Heart left ventricle (tissue), 16 donors: ENCODE measurements at regions not wholly inside any gene's neighbourhood (a gene's known extent, or its start where the extent isn't known, plus 50 kb on each side); places are given as distances from the start of the nearest gene placed in this dataset.
A peak's percentile ranks its signal among the peaks of the same experiment; 100 is the strongest.

ENCODE experiments used
- ATAC-seq, 4 donors: fragments of 200-7000 bp; cut with Tn5 transposase; one replicate each; pipeline ENCODE4 v1.9.1; 2020 to 2022; ENCODE audit warnings: moderate library complexity in 4 of 4, mild to moderate bottlenecking in 3 of 4, moderate number of reproducible peaks in 1 of 4
- DNase-seq, 5 donors: peaks; one replicate each; pipeline ENCODE4 v3.0.0-alpha.2; 2020
- H3K27ac ChIP-seq, 12 donors: fragments of 200-600 bp; sonication (generic) in 4 of 12; one replicate each; pipeline versions ENCODE4 v1.5.0 to v1.8.0; 2016 to 2022; ENCODE audit warnings: mild to moderate bottlenecking in 2 of 12
- H3K27me3 ChIP-seq, 9 donors: fragments of 200-600 bp; sonication (generic) in 2 of 9; one replicate each; pipeline versions ENCODE4 v1.5.1 to v1.8.0; 2016 to 2022; ENCODE audit warnings: mild to moderate bottlenecking in 3 of 9
- H3K36me3 ChIP-seq, 9 donors: fragments of 200-600 bp; sonication (generic) in 2 of 9; one replicate each; pipeline versions ENCODE4 v1.5.0 to v1.8.0; 2018 to 2022; ENCODE audit warnings: mild to moderate bottlenecking in 2 of 9
- H3K4me1 ChIP-seq, 12 donors: fragments of 200-600 bp; sonication (generic) in 4 of 12; one replicate each; pipeline versions ENCODE4 v1.5.0 to v1.8.0; 2016 to 2022; ENCODE audit warnings: mild to moderate bottlenecking in 3 of 12
- H3K4me3 ChIP-seq, 12 donors: fragments of 200-600 bp; sonication (generic) in 4 of 12; one replicate each; pipeline versions ENCODE4 v1.5.0 to v1.8.0; 2017 to 2022; ENCODE audit warnings: mild to moderate bottlenecking in 9 of 12, moderate library complexity in 4 of 12
- H3K9me3 ChIP-seq, 12 donors: fragments of 200-600 bp; sonication (generic) in 4 of 12; one replicate each; pipeline versions ENCODE4 v1.5.0 to v1.8.0; 2016 to 2022; ENCODE audit warnings: mild to moderate bottlenecking in 1 of 12
- POLR2A ChIP-seq, 2 donors: fragments of 450-650 bp; IDR thresholded peaks; one replicate each; pipeline ENCODE4 v1.6.1; 2017; ENCODE audit warnings: antibody characterized with exemption in 2 of 2, mild to moderate bottlenecking in 2 of 2, moderate library complexity in 2 of 2
- WGBS, 4 donors: extraction: QIAGEN DNeasy Blood & Tissue Kit in 2 of 4; methylation state at CpG; one replicate each; pipeline versions ENCODE4 v1.1.5 to v1.1.7; 2013 to 2018; 5-methylcytosine and 5-hydroxymethylcytosine counted together
- intact Hi-C, 10 donors: fragments of 100-400 bp; cut with DNase I; formaldehyde crosslinking; loops; one replicate each; pipeline versions ENCODE4 v1.11.1 to v1.14.2; 2022
- TF ChIP-seq, protein P1 (sequence below), 12 donors: fragments of 200-600 bp; sonication (generic) in 4 of 12; IDR thresholded peaks; one replicate each; pipeline versions ENCODE4 v1.5.0 to v1.8.0; 2018 to 2022; ENCODE audit warnings: antibody characterized with exemption in 12 of 12, mild to moderate bottlenecking in 5 of 12
- donor health status: ischemic (EF 13 %, LVEDD 7.1; RV severe dilation, severe dysfunction).
- donor health status: healthy with polysubstance abuse.
- donor health status: DM: no; HTN: yes; CAD: no.
- donor health status: DM: no; HTN: no; CAD: no.
- donor health status: ischemic (EF 25% LVEDD 6.9; RV normal size, moderate dysfunction).
- donor health status: ischemic (EF 25% LVEDD 5.7; RV mildly dilated, moderate dysfunction).
- donor health status: healthy.
- donor health status: DM: yes; HTN: yes; CAD: no.
- donor health status: ischemic (EF 35%, LVEDD 5.7; RV mildly dilated, moderate dysfunction).
- donor health status: nonischemic (EF 11% LVEDD 7.7; RV severe dilation, severe dysfunction).
- donor health status: DM: yes; HTN: yes; CAD: no.
- donor health status: PGD.
- donor health status: ischemic (EF 29% LVEDD 5.4; RV normal size, mild dysfunction).
- donor health status: nonischemic (EF 23%, LVEDD 6.1; RV moderate dilation, normal function).

DNA sequence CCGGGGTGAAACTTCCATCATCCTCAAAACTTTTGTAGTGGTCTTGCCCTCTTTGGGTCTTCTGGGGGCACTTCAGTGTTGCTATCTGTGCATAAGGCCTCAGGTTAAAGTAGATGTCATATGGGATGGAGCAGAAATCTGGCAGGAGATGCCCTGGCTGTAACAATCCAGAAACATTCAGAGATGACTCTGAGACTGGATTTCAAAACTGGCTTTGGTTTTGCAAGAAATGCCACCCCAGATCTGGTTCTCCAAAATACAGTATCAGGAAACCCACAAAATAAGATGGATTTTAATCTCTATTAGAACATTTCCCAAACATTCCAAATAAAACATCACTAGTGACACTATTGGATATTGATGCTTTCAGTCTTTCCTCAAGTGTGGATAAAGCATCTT, 191.5 kb downstream of the REEP3 start:
- ATAC-seq (no peak), DNase-seq (no peak)
- peak overlapping the region; percentile 79 to 86 (median 83) for H3K27ac ChIP-seq
- intact Hi-C loops, result loop anchor here in 9 of 10 donors (1.0 to 10.0 kb wide), 12 partner anchors 40 to 505 kb away; partner anchors contain the start of genes REEP3 (in 3 of the 9) and JMJD1C (in 1 of the 9)
- 0 to 41% (median 16%) methylated on average over 1 of the region's 1 CpG for WGBS, 4 donors
- no peaks in the 10 kb centered on the region for H3K9me3 ChIP-seq
- no peak overlapping the region for H3K4me3 ChIP-seq
- peaks cover 14 to 60% (median 40%) of the 10 kb centered on the region in 12 donors for H3K4me1 ChIP-seq
- H3K27me3 ChIP-seq, result no peaks in the 10 kb centered on the region
- no peak for TF ChIP-seq POLR2A (IDR thresholded peaks at IDR 0.05)
- TF ChIP-seq, protein P1, sequence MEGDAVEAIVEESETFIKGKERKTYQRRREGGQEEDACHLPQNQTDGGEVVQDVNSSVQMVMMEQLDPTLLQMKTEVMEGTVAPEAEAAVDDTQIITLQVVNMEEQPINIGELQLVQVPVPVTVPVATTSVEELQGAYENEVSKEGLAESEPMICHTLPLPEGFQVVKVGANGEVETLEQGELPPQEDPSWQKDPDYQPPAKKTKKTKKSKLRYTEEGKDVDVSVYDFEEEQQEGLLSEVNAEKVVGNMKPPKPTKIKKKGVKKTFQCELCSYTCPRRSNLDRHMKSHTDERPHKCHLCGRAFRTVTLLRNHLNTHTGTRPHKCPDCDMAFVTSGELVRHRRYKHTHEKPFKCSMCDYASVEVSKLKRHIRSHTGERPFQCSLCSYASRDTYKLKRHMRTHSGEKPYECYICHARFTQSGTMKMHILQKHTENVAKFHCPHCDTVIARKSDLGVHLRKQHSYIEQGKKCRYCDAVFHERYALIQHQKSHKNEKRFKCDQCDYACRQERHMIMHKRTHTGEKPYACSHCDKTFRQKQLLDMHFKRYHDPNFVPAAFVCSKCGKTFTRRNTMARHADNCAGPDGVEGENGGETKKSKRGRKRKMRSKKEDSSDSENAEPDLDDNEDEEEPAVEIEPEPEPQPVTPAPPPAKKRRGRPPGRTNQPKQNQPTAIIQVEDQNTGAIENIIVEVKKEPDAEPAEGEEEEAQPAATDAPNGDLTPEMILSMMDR (IDR thresholded peaks at IDR 0.05), result no peak
- no peaks in the 10 kb centered on the region for H3K36me3 ChIP-seq

DNA sequence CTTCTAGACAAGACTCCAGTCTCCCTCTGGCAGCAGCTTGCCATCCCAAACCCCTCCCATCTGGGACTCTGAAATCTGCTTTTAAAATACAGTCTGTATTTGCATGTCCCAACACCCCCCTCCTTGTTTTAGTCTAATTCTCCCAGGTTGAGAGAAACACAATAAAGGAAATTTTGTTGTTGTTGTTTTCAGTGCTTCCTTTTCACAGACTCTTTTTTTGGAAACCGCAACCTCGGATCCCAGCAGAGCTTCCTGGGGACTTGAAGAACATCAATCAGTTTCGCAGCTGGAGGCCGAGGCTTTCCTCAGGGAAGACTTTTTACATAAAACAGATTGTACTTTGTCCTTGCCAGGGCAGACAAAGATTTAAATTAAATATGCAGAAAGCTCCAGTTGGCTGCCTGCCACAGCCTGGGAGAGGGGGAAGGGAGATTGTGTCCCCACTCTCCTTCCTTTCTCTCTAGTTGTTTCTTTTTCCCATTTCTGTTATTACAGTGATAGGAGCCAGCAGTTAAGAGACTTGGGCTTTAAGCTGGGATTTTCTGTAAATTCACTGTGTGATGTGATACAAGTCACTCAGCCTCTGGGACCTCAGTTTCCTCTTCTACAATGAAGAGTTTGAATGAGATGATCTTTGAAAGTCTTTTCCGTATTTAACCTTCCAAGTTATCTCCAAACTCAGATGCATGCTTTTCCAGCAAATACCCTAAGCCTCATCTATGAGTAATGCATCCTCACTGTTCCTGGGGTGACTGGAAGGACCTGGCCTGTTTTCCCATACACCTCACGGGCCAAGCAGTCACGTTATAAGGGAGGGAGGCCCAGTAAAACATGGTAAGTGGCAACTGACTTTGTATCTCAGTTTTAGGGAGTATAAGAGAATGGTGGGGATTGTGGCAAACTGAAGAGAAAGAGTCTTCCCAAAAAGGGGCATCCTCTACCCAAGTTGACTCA, 192.3 kb downstream of the REEP3 start:
- intact Hi-C loops, result loop anchor here in 9 of 10 donors (2.0 to 10.0 kb wide), 11 partner anchors 41 to 506 kb away; partner anchors contain the start of genes REEP3 (in 3 of the 9) and JMJD1C (in 1 of the 9)
- Histone ChIP-seq H3K4me1 (peaks cover 14 to 60% (median 38%) of the 10 kb centered on the region in 12 donors), H3K9me3 (no peaks in the 10 kb centered on the region), H3K27ac (peak overlapping the region; percentile 79 to 86 (median 83)), H3K27me3 (no peaks in the 10 kb centered on the region), H3K36me3 (no peaks in the 10 kb centered on the region), H3K4me3 (no peak overlapping the region)
- ATAC-seq (peak in 3 of 4 donors; percentile 31 to 61 (median 40)), DNase-seq (peak; percentile 79 to 90 (median 85))
- no peak for TF ChIP-seq POLR2A (IDR thresholded peaks at IDR 0.05)
- TF ChIP-seq, protein P1 (IDR thresholded peaks at IDR 0.05), result no peak
- WGBS, 4 donors, result 37 to 49% (median 43%) methylated on average over 7 of the region's 7 CpGs

DNA sequence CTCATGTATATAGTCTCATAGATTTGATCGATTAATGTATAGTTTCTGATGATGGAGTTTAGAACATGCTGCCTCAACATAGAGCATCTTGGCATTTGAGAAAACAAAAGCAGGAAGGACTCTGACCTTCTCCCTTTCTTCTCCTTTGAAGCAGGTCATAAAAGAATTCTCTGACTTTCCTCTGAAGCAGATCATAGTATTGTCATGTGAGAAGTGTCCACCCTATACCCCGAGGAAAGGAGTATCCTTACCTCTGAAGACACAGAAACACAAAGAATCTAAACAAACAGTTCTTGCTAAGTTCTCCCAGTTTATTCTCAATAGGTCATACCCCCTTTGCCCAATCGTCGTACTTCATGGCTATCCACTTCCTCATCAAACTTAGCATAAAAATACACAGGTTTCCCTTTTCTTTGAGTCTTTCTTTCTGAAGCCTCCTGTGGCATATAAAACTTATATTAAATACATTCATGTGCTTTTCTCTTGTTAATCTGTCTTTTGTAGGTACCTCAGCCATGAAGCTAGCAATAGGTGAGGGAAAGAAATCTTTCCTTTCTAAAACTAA, 194.9 kb downstream of the REEP3 start:
- Histone ChIP-seq H3K36me3 (no peaks in the 10 kb centered on the region), H3K4me3 (no peak overlapping the region), H3K27ac (no peak overlapping the region), H3K9me3 (no peaks in the 10 kb centered on the region), H3K4me1 (peaks cover 10 to 59% (median 32%) of the 10 kb centered on the region in 12 donors), H3K27me3 (no peaks in the 10 kb centered on the region)
- no peak for ATAC-seq
- no peak for DNase-seq
- WGBS, 4 donors, result 63 to 70% (median 66%) methylated on average over 4 of the region's 4 CpGs
- intact Hi-C loops, result loop anchor here in 9 of 10 donors (2.0 to 10.0 kb wide), 10 partner anchors 84 to 549 kb away; partner anchors contain the start of genes REEP3 (in 4 of the 9) and JMJD1C (in 3 of the 9)
- TF ChIP-seq, protein P1 (IDR thresholded peaks at IDR 0.05), result no peak
- no peak for TF ChIP-seq POLR2A (IDR thresholded peaks at IDR 0.05)
